ENCODE measurements at regions not wholly inside any gene's neighbourhood (a gene's known extent, or its start where the extent isn't known, plus 50 kb on each side); places are given as distances from the start of the nearest gene placed in this dataset.

GRCh38 chr14:104503691-104504090 is 75.9 kb upstream of the C14orf180 start:
- Histone ChIP-seq H3K4me2 (ENCODE audit: control insufficient read depth, extremely low read depth, insufficient read depth, low read depth, low read length) (no peak overlapping the region), H3K4me1 (ENCODE audit: control insufficient read depth, extremely low read depth, insufficient read depth, low read length) (no peaks in the 10 kb centered on the region), H3K27me3 (ENCODE audit: control insufficient read depth, extremely low read depth, insufficient read depth, low read length) (no peaks in the 10 kb centered on the region), H3K9me3 (ENCODE audit: control insufficient read depth, low read depth, low read length) (no peaks in the 10 kb centered on the region), H3K9me1 (ENCODE audit: control insufficient read depth, extremely low read depth, insufficient read depth, low read length) (no peaks in the 10 kb centered on the region), H3K9ac (ENCODE audit: control insufficient read depth, extremely low read depth, insufficient read depth, low read length) (no peak overlapping the region), H2AFZ (ENCODE audit: control insufficient read depth, low read length) (no peak overlapping the region), H3K27ac (ENCODE audit: control insufficient read depth, insufficient read depth, low read length) (no peak overlapping the region), H3K4me3 (ENCODE audit: control insufficient read depth in 2 of 3, extremely low read depth in 1 of 3, insufficient read depth in 2 of 3, low read depth in 1 of 3, low read length in 3 of 3) (no peak overlapping the region), H3K79me2 (ENCODE audit: control insufficient read depth, insufficient read depth, low read length) (no peaks in the 10 kb centered on the region), H4K20me1 (ENCODE audit: control insufficient read depth, extremely low read depth, insufficient read depth, low read length) (no peaks in the 10 kb centered on the region), H3K36me3 (ENCODE audit: control insufficient read depth in 2 of 2, extremely low read depth in 1 of 2, insufficient read depth in 2 of 2, low read length in 2 of 2) (no peaks in the 10 kb centered on the region)
- dilution Hi-C loops (cut with MboI; ENCODE audit: extremely low pct_ligation_motif_present, low sequenced_read_pairs): no loop called here
- FAIRE-seq: no peak
- no peak for DNase-seq (ENCODE audit: low read depth, low spot score)
- TF ChIP-seq CTCF (optimal IDR thresholded peaks at IDR 0.05 in 1 of 3, IDR thresholded peaks at IDR 0.05 in 1 of 3, conservative IDR thresholded peaks at IDR 0.05 in 1 of 3; ENCODE audit: extremely low read depth in 1 of 3, insufficient read depth in 2 of 3, low read length in 3 of 3) (no peak), EZH2 (IDR thresholded peaks at IDR 0.05; ENCODE audit: low read length) (no peak)

GRCh38 chr14:104504172-104504735 is 75.3 kb upstream of the C14orf180 start:
- Histone ChIP-seq H3K4me2 (ENCODE audit: control insufficient read depth, extremely low read depth, insufficient read depth, low read depth, low read length) (no peak overlapping the region), H3K9me1 (ENCODE audit: control insufficient read depth, extremely low read depth, insufficient read depth, low read length) (no peaks in the 10 kb centered on the region), H4K20me1 (ENCODE audit: control insufficient read depth, extremely low read depth, insufficient read depth, low read length) (no peaks in the 10 kb centered on the region), H3K79me2 (ENCODE audit: control insufficient read depth, insufficient read depth, low read length) (no peaks in the 10 kb centered on the region), H3K9me3 (ENCODE audit: control insufficient read depth, low read depth, low read length) (no peaks in the 10 kb centered on the region), H3K36me3 (ENCODE audit: control insufficient read depth in 2 of 2, extremely low read depth in 1 of 2, insufficient read depth in 2 of 2, low read length in 2 of 2) (no peaks in the 10 kb centered on the region), H3K4me1 (ENCODE audit: control insufficient read depth, extremely low read depth, insufficient read depth, low read length) (no peaks in the 10 kb centered on the region), H3K27me3 (ENCODE audit: control insufficient read depth, extremely low read depth, insufficient read depth, low read length) (no peaks in the 10 kb centered on the region), H3K27ac (ENCODE audit: control insufficient read depth, insufficient read depth, low read length) (no peak overlapping the region), H2AFZ (ENCODE audit: control insufficient read depth, low read length) (no peak overlapping the region), H3K4me3 (ENCODE audit: control insufficient read depth in 2 of 3, extremely low read depth in 1 of 3, insufficient read depth in 2 of 3, low read depth in 1 of 3, low read length in 3 of 3) (no peak overlapping the region), H3K9ac (ENCODE audit: control insufficient read depth, extremely low read depth, insufficient read depth, low read length) (no peak overlapping the region)
- TF ChIP-seq EZH2 (IDR thresholded peaks at IDR 0.05; ENCODE audit: low read length): no peak
- TF ChIP-seq CTCF (optimal IDR thresholded peaks at IDR 0.05 in 1 of 3, IDR thresholded peaks at IDR 0.05 in 1 of 3, conservative IDR thresholded peaks at IDR 0.05 in 1 of 3; ENCODE audit: extremely low read depth in 1 of 3, insufficient read depth in 2 of 3, low read length in 3 of 3): no peak
- DNase-seq (ENCODE audit: low read depth, low spot score) (no peak), FAIRE-seq (no peak)
- dilution Hi-C loops (cut with MboI; ENCODE audit: extremely low pct_ligation_motif_present, low sequenced_read_pairs): no loop called here
